ENCODE measurements at regions not wholly inside any gene's neighbourhood (a gene's known extent, or its start where the extent isn't known, plus 50 kb on each side); places are given as distances from the start of the nearest gene placed in this dataset.
A peak's percentile ranks its signal among the peaks of the same experiment; 100 is the strongest.

DNA sequence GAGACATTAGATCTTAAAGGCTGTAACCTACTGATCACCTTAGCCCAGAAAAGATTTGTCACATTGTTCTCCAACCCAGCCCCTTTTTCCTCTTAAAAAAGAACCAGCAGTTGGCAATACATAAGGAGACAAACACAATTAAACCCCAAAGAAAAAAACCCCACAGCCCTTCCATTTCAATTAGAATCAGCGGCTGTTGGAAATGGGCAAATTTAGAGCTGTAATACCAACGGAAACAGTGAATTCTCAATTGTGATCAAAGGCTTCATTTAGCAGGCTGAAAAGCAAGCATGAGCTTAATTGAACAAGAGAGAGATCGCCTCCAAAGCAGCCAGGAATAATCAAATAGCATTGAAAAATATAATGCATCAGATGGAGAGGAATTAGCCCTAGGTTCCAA, 153.6 kb downstream of the FAM114A2 start:
- Histone ChIP-seq H3K56ac (ENCODE audit: extremely low read depth, insufficient read depth, low read length) (no peak overlapping the region), H4K8ac (ENCODE audit: low read depth in 2 of 2, low read length in 2 of 2) (no peak overlapping the region), H4K91ac (ENCODE audit: insufficient read depth, low read depth, low read length) (peak overlapping the region; percentile 6; the same call in 1 of the 2 replicates), H2AK9ac (replicated peaks; ENCODE audit: low read depth, low read length, poor library complexity) (no peak overlapping the region), H3K18ac (ENCODE audit: low read depth, low read length) (peak overlapping the region; percentile 42; the same call in 1 of the 2 replicates), H3K4ac (ENCODE audit: low read depth, low read length) (no peak overlapping the region), H3K4me2 (ENCODE audit: low read depth, low read length) (no peak overlapping the region), H3K9me3 (ENCODE audit: control insufficient read depth, insufficient read depth, low read length) (no peaks in the 10 kb centered on the region), H2BK15ac (ENCODE audit: low read depth, low read length) (peak overlapping the region; percentile 29; the same call in 1 of the 3 replicates), H2AK5ac (ENCODE audit: low read depth, low read length) (no peak overlapping the region), H3K4me1 (ENCODE audit: control insufficient read depth, insufficient read depth, low read length) (peaks cover 7% of the 10 kb centered on the region), H3K23ac (ENCODE audit: low read depth, low read length) (no peak overlapping the region), H3K27me3 (ENCODE audit: control insufficient read depth, insufficient read depth, low read length) (no peaks in the 10 kb centered on the region), H3K36me3 (ENCODE audit: control insufficient read depth, insufficient read depth, low read length) (no peaks in the 10 kb centered on the region), H2BK20ac (ENCODE audit: low read depth, low read length) (peak overlapping the region; percentile 37; the same call in 1 of the 2 replicates), H2BK5ac (ENCODE audit: low read depth, low read length, poor library complexity, severe bottlenecking) (no peak overlapping the region), H4K5ac (ENCODE audit: low read depth, low read length) (no peak overlapping the region), H3K79me1 (ENCODE audit: low read depth in 1 of 2, low read length in 2 of 2) (no peaks in the 10 kb centered on the region), H4K20me1 (ENCODE audit: insufficient read depth, low read length) (no peaks in the 10 kb centered on the region), H3K9ac (ENCODE audit: low read depth, low read length) (no peak overlapping the region), H3K9me1 (ENCODE audit: insufficient read depth, low read length) (no peaks in the 10 kb centered on the region), H3K14ac (replicated peaks; ENCODE audit: low read depth, low read length) (no peak overlapping the region), H3K4me3 (ENCODE audit: insufficient read depth, low read depth, low read length) (no peak overlapping the region), H3K27ac (ENCODE audit: insufficient read depth, low read length) (no peak overlapping the region), H2BK120ac (ENCODE audit: low read depth, low read length) (peak overlapping the region; percentile 63), H2AFZ (replicated peaks; ENCODE audit: low read length, poor library complexity) (no peak overlapping the region)
- dilution Hi-C loops (cut with HindIII; ENCODE audit: low sequenced_read_pairs, unreplicated experiment), result no loop called here
- no peak for DNase-seq
- no peak for ATAC-seq (ENCODE audit: low read depth)
- ChIA-PET POLR2A (ENCODE audit: unreplicated experiment) (no interaction called here), CTCF (no interaction called here)
- WGBS, 2 experiments (ENCODE audit: extremely low coverage in 2 of 2, insufficient read length in 1 of 2), result 40% methylated on average over 1 of the region's 3 CpGs; no CpG with 5 or more reads in 1 of the 2 experiments
- no peak for TF ChIP-seq CHD1 (IDR thresholded peaks at IDR 0.05; ENCODE audit: low read depth, low read length)
- no peak for TF ChIP-seq CEBPB (IDR thresholded peaks at IDR 0.05; ENCODE audit: low read depth, low read length)
- no peak for TF ChIP-seq SMC3 (IDR thresholded peaks at IDR 0.05; ENCODE audit: low read depth, low read length)
- no peak for TF ChIP-seq BHLHE40 (IDR thresholded peaks at IDR 0.05; ENCODE audit: low read depth, low read length)
- TF ChIP-seq, protein P1, sequence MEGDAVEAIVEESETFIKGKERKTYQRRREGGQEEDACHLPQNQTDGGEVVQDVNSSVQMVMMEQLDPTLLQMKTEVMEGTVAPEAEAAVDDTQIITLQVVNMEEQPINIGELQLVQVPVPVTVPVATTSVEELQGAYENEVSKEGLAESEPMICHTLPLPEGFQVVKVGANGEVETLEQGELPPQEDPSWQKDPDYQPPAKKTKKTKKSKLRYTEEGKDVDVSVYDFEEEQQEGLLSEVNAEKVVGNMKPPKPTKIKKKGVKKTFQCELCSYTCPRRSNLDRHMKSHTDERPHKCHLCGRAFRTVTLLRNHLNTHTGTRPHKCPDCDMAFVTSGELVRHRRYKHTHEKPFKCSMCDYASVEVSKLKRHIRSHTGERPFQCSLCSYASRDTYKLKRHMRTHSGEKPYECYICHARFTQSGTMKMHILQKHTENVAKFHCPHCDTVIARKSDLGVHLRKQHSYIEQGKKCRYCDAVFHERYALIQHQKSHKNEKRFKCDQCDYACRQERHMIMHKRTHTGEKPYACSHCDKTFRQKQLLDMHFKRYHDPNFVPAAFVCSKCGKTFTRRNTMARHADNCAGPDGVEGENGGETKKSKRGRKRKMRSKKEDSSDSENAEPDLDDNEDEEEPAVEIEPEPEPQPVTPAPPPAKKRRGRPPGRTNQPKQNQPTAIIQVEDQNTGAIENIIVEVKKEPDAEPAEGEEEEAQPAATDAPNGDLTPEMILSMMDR (conservative IDR thresholded peaks at IDR 0.05; ENCODE audit: low read depth, low read length), result no peak
- TF ChIP-seq RFX5 (IDR thresholded peaks at IDR 0.05; ENCODE audit: low read depth, low read length), result no peak
- no peak for TF ChIP-seq MXI1 (IDR thresholded peaks at IDR 0.05; ENCODE audit: borderline replicate concordance, low read depth, low read length)
- no peak for TF ChIP-seq RCOR1 (IDR thresholded peaks at IDR 0.05; ENCODE audit: insufficient replicate concordance, low read length)
- TF ChIP-seq RAD21 (IDR thresholded peaks at IDR 0.05; ENCODE audit: low read length), result no peak
- no peak for TF ChIP-seq FOS (IDR thresholded peaks at IDR 0.05; ENCODE audit: low read depth, low read length)
- TF ChIP-seq, protein P2, sequence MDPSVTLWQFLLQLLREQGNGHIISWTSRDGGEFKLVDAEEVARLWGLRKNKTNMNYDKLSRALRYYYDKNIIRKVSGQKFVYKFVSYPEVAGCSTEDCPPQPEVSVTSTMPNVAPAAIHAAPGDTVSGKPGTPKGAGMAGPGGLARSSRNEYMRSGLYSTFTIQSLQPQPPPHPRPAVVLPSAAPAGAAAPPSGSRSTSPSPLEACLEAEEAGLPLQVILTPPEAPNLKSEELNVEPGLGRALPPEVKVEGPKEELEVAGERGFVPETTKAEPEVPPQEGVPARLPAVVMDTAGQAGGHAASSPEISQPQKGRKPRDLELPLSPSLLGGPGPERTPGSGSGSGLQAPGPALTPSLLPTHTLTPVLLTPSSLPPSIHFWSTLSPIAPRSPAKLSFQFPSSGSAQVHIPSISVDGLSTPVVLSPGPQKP (IDR thresholded peaks at IDR 0.05; ENCODE audit: borderline replicate concordance, low read depth, low read length), result no peak
- TF ChIP-seq, protein P3, sequence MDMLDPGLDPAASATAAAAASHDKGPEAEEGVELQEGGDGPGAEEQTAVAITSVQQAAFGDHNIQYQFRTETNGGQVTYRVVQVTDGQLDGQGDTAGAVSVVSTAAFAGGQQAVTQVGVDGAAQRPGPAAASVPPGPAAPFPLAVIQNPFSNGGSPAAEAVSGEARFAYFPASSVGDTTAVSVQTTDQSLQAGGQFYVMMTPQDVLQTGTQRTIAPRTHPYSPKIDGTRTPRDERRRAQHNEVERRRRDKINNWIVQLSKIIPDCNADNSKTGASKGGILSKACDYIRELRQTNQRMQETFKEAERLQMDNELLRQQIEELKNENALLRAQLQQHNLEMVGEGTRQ (IDR thresholded peaks at IDR 0.05; ENCODE audit: low read depth, low read length), result no peak
- no peak for TF ChIP-seq NFE2L2 (IDR thresholded peaks at IDR 0.05; ENCODE audit: low read depth, low read length)
- TF ChIP-seq MAFK (IDR thresholded peaks at IDR 0.05; ENCODE audit: low read depth, low read length), result no peak
- BruUV-seq (replicated peaks), result no TSS peak
- in situ Hi-C loops (cut with MboI; ENCODE audit: low sequenced_read_pairs), result no loop called here
- intact Hi-C loops (cut with micrococcal nuclease), result loop anchor here (2.0 kb wide), 1 partner anchor 16 kb away; no protein-coding TSS in a partner anchor

Data from IMR-90 (cell line).